Umbilical cord (tissue), 1 donor: ENCODE measurements at regions not wholly inside any gene's neighbourhood (a gene's known extent, or its start where the extent isn't known, plus 50 kb on each side); places are given as distances from the start of the nearest gene placed in this dataset.

Experiments
- DNase-seq: peaks from one replicate; pipeline ENCODE4 v3.0.0-alpha.2; 2015; ENCODE audit warnings: low spot score

GRCh38 chr4:19999276-19999675, 252.4 kb upstream of the SLIT2 start:
- no peak for DNase-seq

- DNase-seq: no peak
Measured at GRCh38 chr4:19993242-19993641, 258.5 kb upstream of the SLIT2 start.

GRCh38 chr4:19992471-19993093, 259.1 kb upstream of the SLIT2 start:
- no peak for DNase-seq

GRCh38 chr4:19987746-19988145, 264.0 kb upstream of the SLIT2 start:
- no peak for DNase-seq

GRCh38 chr4:19983072-19983471, 268.6 kb upstream of the SLIT2 start:
- DNase-seq: peak; percentile 64

GRCh38 chr4:19982556-19982955, 269.1 kb upstream of the SLIT2 start:
- peak; percentile 13 for DNase-seq

GRCh38 chr4:19971829-19972228, 279.9 kb upstream of the SLIT2 start:
- no peak for DNase-seq

GRCh38 chr4:19969492-19969891, 282.2 kb upstream of the SLIT2 start:
- no peak for DNase-seq

GRCh38 chr4:19961091-19961490, 290.6 kb upstream of the SLIT2 start:
- peak; percentile 3 for DNase-seq

GRCh38 chr4:19958848-19959247, 292.9 kb upstream of the SLIT2 start:
- DNase-seq: no peak

GRCh38 chr4:19947349-19947748, 304.4 kb upstream of the SLIT2 start:
- DNase-seq: no peak

GRCh38 chr4:19945979-19946380, 305.7 kb upstream of the SLIT2 start:
- DNase-seq: no peak

- no peak for DNase-seq
Measured at GRCh38 chr4:19945501-19945900, 306.2 kb upstream of the SLIT2 start.

GRCh38 chr4:19944806-19945205, 306.9 kb upstream of the SLIT2 start:
- DNase-seq: no peak

- DNase-seq: no peak
Measured at GRCh38 chr4:19944251-19944650, 307.5 kb upstream of the SLIT2 start.

GRCh38 chr4:19941434-19941833, 310.3 kb upstream of the SLIT2 start:
- no peak for DNase-seq

GRCh38 chr4:19940861-19941260, 310.8 kb upstream of the SLIT2 start:
- DNase-seq: no peak

GRCh38 chr4:19936476-19936875, 315.2 kb upstream of the SLIT2 start:
- DNase-seq: peak; percentile 54

- DNase-seq: no peak
Measured at GRCh38 chr4:19930742-19931141, 321.0 kb upstream of the SLIT2 start.

GRCh38 chr4:19927381-19927780, 324.3 kb upstream of the SLIT2 start:
- DNase-seq: peak; percentile 78

- peak; percentile 28 for DNase-seq
Measured at GRCh38 chr4:19925516-19925915, 326.2 kb upstream of the SLIT2 start.

- no peak for DNase-seq
Measured at GRCh38 chr4:19924761-19925160, 326.9 kb upstream of the SLIT2 start.

GRCh38 chr4:19915276-19915675, 336.4 kb upstream of the SLIT2 start:
- DNase-seq: no peak

GRCh38 chr4:19913650-19914049, 338.1 kb upstream of the SLIT2 start:
- DNase-seq: no peak
